IMR-90 (cell line): ENCODE measurements at regions not wholly inside any gene's neighbourhood (a gene's known extent, or its start where the extent isn't known, plus 50 kb on each side); places are given as distances from the start of the nearest gene placed in this dataset.

Experiments used
- BHLHE40 ChIP-seq: fragments of 150-350 bp; IDR thresholded peaks from 2 replicates; pipeline ENCODE4 v1.6.1; 2016; ENCODE audit warnings: mild to moderate bottlenecking, low read depth, low read length
- FOS ChIP-seq: fragments of 150-350 bp; IDR thresholded peaks from 2 replicates; pipeline ENCODE4 v1.6.1; 2016; ENCODE audit warnings: low read depth, low read length
- MAFK ChIP-seq: IDR thresholded peaks from 2 replicates; pipeline ENCODE4 v1.6.1; 2012; ENCODE audit warnings: low read depth, low read length, improper control_type of control experiment
- MXI1 ChIP-seq: IDR thresholded peaks from 2 replicates; pipeline ENCODE4 v1.6.1; 2012; ENCODE audit warnings: low read depth, mild to moderate bottlenecking, low read length, moderate library complexity, borderline replicate concordance
- RCOR1 ChIP-seq: IDR thresholded peaks from 2 replicates; pipeline ENCODE4 v1.6.1; 2012; ENCODE audit warnings: mild to moderate bottlenecking, low read length, improper control_type of control experiment; ENCODE audit not compliant: insufficient replicate concordance
- SMC3 ChIP-seq: fragments of 150-350 bp; IDR thresholded peaks from 2 replicates; pipeline ENCODE4 v1.6.1; 2016; ENCODE audit warnings: low read depth, mild to moderate bottlenecking, antibody characterized with exemption, low read length, moderate library complexity
- TF ChIP-seq, protein P1 (sequence below): conservative IDR thresholded peaks from 2 replicates; pipeline ENCODE4 v1.5.1; 2012; ENCODE audit warnings: mild to moderate bottlenecking, low read depth, low read length, improper control_type of control experiment
- TF ChIP-seq, protein P2 (sequence below): fragments of 150-350 bp; IDR thresholded peaks from 2 replicates; pipeline ENCODE4 v1.6.1; 2017; ENCODE audit warnings: mild to moderate bottlenecking, antibody characterized with exemption, low read length, low read depth

DNA sequence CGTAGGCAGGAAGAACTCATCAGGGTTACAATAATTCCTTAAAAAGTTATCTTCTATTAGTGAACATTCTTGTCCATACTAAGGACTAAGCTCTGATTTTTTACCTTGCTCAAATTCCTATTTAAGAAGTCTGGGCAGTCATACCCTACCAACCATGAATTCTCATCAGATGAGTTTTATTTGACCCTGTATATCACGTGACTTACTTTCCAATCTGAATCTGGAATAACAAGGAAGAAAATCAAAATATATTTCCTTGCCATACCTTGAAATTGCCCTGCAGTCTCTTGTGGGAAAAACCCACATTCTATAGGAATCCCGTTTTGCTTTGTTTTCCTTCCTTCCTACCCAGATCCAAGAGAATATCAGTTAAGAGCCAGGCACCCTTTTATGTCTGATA, 352.7 kb downstream of the AKAIN1 start:
- TF ChIP-seq, protein P1, sequence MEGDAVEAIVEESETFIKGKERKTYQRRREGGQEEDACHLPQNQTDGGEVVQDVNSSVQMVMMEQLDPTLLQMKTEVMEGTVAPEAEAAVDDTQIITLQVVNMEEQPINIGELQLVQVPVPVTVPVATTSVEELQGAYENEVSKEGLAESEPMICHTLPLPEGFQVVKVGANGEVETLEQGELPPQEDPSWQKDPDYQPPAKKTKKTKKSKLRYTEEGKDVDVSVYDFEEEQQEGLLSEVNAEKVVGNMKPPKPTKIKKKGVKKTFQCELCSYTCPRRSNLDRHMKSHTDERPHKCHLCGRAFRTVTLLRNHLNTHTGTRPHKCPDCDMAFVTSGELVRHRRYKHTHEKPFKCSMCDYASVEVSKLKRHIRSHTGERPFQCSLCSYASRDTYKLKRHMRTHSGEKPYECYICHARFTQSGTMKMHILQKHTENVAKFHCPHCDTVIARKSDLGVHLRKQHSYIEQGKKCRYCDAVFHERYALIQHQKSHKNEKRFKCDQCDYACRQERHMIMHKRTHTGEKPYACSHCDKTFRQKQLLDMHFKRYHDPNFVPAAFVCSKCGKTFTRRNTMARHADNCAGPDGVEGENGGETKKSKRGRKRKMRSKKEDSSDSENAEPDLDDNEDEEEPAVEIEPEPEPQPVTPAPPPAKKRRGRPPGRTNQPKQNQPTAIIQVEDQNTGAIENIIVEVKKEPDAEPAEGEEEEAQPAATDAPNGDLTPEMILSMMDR: no peak
- TF ChIP-seq RCOR1: no peak
- TF ChIP-seq, protein P2, sequence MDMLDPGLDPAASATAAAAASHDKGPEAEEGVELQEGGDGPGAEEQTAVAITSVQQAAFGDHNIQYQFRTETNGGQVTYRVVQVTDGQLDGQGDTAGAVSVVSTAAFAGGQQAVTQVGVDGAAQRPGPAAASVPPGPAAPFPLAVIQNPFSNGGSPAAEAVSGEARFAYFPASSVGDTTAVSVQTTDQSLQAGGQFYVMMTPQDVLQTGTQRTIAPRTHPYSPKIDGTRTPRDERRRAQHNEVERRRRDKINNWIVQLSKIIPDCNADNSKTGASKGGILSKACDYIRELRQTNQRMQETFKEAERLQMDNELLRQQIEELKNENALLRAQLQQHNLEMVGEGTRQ: no peak
- TF ChIP-seq MXI1: no peak
- TF ChIP-seq FOS: no peak
- TF ChIP-seq BHLHE40: no peak
- no peak for TF ChIP-seq SMC3
- TF ChIP-seq MAFK: no peak
